Keratinocyte (primary cell): ENCODE measurements at regions not wholly inside any gene's neighbourhood (a gene's known extent, or its start where the extent isn't known, plus 50 kb on each side); places are given as distances from the start of the nearest gene placed in this dataset.

Experiments used
- DNase-seq: peaks from one replicate; pipeline ENCODE4 v3.0.0-alpha.2; 2011; ENCODE audit warnings: low read depth, missing footprints, low spot score
- FAIRE-seq: peaks from 2 replicates; lab custom pipeline; 2011; peaks lifted over from hg19 to GRCh38; lab: Jason Lieb, UNC
- H2AFZ ChIP-seq: 2 replicates; pipeline ENCODE4 v1.6.0; 2012; ENCODE audit warnings: low read length, control low read depth, inconsistent platforms; ENCODE audit not compliant: control insufficient read depth
- H3K27ac ChIP-seq: 2 replicates; pipeline ENCODE4 v1.5.1; 2011; ENCODE audit warnings: low read length; ENCODE audit not compliant: control insufficient read depth, insufficient read depth
- H3K27me3 ChIP-seq: 3 replicates; pipeline ENCODE4 v1.6.0; 2011; ENCODE audit warnings: low read length; ENCODE audit not compliant: control insufficient read depth, insufficient read depth; ENCODE audit errors: extremely low read depth
- H3K36me3 ChIP-seq, 2 experiments: 2 replicates in 1 of 2; 3 replicates in 1 of 2; pipeline ENCODE4 v1.5.1; 2011; ENCODE audit warnings: low read length in 2 of 2, mild to moderate bottlenecking in 1 of 2; ENCODE audit not compliant: control insufficient read depth in 2 of 2, insufficient read depth in 2 of 2; ENCODE audit errors: extremely low read depth in 1 of 2
- H3K4me1 ChIP-seq: 3 replicates; pipeline ENCODE4 v1.5.1; 2011; ENCODE audit warnings: low read length; ENCODE audit not compliant: control insufficient read depth, insufficient read depth; ENCODE audit errors: extremely low read depth
- H3K4me2 ChIP-seq: 3 replicates; pipeline ENCODE4 v1.6.0; 2011; ENCODE audit warnings: low read depth, low read length; ENCODE audit not compliant: control insufficient read depth, insufficient read depth; ENCODE audit errors: extremely low read depth
- H3K4me3 ChIP-seq, 3 experiments: fragments of 200-600 bp in 1 of 3; sonication (generic) in 1 of 3; 2 replicates in 2 of 3; 3 replicates in 1 of 3; pipeline ENCODE4 v1.5.1; 2011 to 2016; ENCODE audit warnings: low read length in 3 of 3, mild to moderate bottlenecking in 3 of 3, control low read depth in 2 of 3, inconsistent platforms in 1 of 3, low read depth in 1 of 3, mixed read lengths in 1 of 3, mixed run types in 1 of 3, moderate library complexity in 1 of 3; ENCODE audit not compliant: control insufficient read depth in 2 of 3, insufficient read depth in 2 of 3; ENCODE audit errors: extremely low read depth in 1 of 3
- H3K79me2 ChIP-seq: 2 replicates; pipeline ENCODE4 v1.6.0; 2012; ENCODE audit warnings: low read length; ENCODE audit not compliant: control insufficient read depth, insufficient read depth
- H3K9ac ChIP-seq: 3 replicates; pipeline ENCODE4 v1.6.0; 2011; ENCODE audit warnings: low read length; ENCODE audit not compliant: control insufficient read depth, insufficient read depth; ENCODE audit errors: extremely low read depth
- H3K9me1 ChIP-seq: 3 replicates; pipeline ENCODE4 v1.6.0; 2011; ENCODE audit warnings: low read length; ENCODE audit not compliant: control insufficient read depth, insufficient read depth; ENCODE audit errors: extremely low read depth
- H3K9me3 ChIP-seq: 2 replicates; pipeline ENCODE4 v1.5.1; 2012; ENCODE audit warnings: low read depth, low read length; ENCODE audit not compliant: control insufficient read depth
- H4K20me1 ChIP-seq: 3 replicates; pipeline ENCODE4 v1.6.0; 2011; ENCODE audit warnings: low read length; ENCODE audit not compliant: control insufficient read depth, insufficient read depth; ENCODE audit errors: extremely low read depth
- CTCF ChIP-seq, 3 experiments: IDR thresholded peaks in 1 of 3; conservative IDR thresholded peaks in 1 of 3; optimal IDR thresholded peaks in 1 of 3; 2 replicates in 2 of 3; 3 replicates in 1 of 3; pipeline versions ENCODE3 to v1.5.1; 2011; ENCODE audit warnings: low read length in 3 of 3, mild to moderate bottlenecking in 3 of 3, moderate library complexity in 2 of 3, control low read depth in 1 of 3, inconsistent platforms in 1 of 3; ENCODE audit not compliant: insufficient read depth in 2 of 3; ENCODE audit errors: extremely low read depth in 1 of 3
- EZH2 ChIP-seq: IDR thresholded peaks from one replicate; pipeline ENCODE4 v1.6.1; 2012; ENCODE audit warnings: inconsistent platforms, mild to moderate bottlenecking, low read length, moderate library complexity
- dilution Hi-C: fragments of 300-500 bp; cut with MboI; formaldehyde crosslinking; loops from one replicate; pipeline ENCODE4 v1.7.0; 2020; ENCODE audit warnings: low sequenced_read_pairs; ENCODE audit not compliant: extremely low pct_ligation_motif_present

GRCh38 chr13:64527561-64527960, 2702.6 kb downstream of the PCDH9 start:
- Histone ChIP-seq H2AFZ (no peak overlapping the region), H3K36me3 (no peaks in the 10 kb centered on the region), H3K4me3 (no peak overlapping the region), H3K79me2 (no peaks in the 10 kb centered on the region), H3K9ac (no peak overlapping the region), H4K20me1 (no peaks in the 10 kb centered on the region), H3K9me1 (no peaks in the 10 kb centered on the region), H3K4me2 (no peak overlapping the region), H3K4me1 (no peaks in the 10 kb centered on the region), H3K27ac (no peak overlapping the region), H3K9me3 (peaks cover under 1% of the 10 kb centered on the region), H3K27me3 (no peaks in the 10 kb centered on the region)
- dilution Hi-C loops = no loop called here
- no peak for FAIRE-seq
- no peak for DNase-seq
- TF ChIP-seq EZH2 = no peak
- no peak for TF ChIP-seq CTCF (optimal IDR thresholded peaks at IDR 0.05 in 1 of 3, IDR thresholded peaks at IDR 0.05 in 1 of 3, conservative IDR thresholded peaks at IDR 0.05 in 1 of 3; ENCODE audit: extremely low read depth in 1 of 3, insufficient read depth in 2 of 3, low read length in 3 of 3)

DNA sequence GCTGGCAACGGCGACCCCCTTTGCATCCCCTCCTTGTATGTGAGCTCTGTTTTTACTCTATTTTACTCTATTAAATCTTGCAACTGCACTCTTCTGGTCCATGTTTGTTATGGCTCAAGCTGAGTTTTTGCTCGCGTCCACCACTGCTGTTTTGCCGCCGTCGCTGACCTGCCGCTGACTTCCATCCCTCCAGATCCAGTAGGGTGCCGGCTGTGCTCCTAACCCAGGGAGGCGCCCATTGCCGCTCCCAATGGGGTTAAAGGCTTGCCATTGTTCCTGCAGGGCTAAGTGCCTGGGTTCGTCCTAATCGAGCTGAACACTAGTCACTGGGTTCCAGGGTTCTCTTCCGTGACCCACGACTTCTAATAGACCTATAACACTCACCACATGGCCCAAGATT, 2704.4 kb downstream of the PCDH9 start:
- Histone ChIP-seq H4K20me1 (no peaks in the 10 kb centered on the region), H2AFZ (no peak overlapping the region), H3K9me3 (peaks cover 3% of the 10 kb centered on the region), H3K27me3 (no peaks in the 10 kb centered on the region), H3K27ac (no peak overlapping the region), H3K9me1 (no peaks in the 10 kb centered on the region), H3K4me2 (no peak overlapping the region), H3K36me3 (no peaks in the 10 kb centered on the region), H3K79me2 (no peaks in the 10 kb centered on the region), H3K9ac (no peak overlapping the region), H3K4me1 (no peaks in the 10 kb centered on the region), H3K4me3 (no peak overlapping the region)
- no peak for FAIRE-seq
- no peak for DNase-seq
- TF ChIP-seq CTCF (optimal IDR thresholded peaks at IDR 0.05 in 1 of 3, IDR thresholded peaks at IDR 0.05 in 1 of 3, conservative IDR thresholded peaks at IDR 0.05 in 1 of 3; ENCODE audit: extremely low read depth in 1 of 3, insufficient read depth in 2 of 3, low read length in 3 of 3) (no peak), EZH2 (no peak)
- dilution Hi-C loops = no loop called here
